CD4-positive, alpha-beta T cell treated with Interleukin-4 for 4 hours (primary cell): ENCODE measurements at regions not wholly inside any gene's neighbourhood (a gene's known extent, or its start where the extent isn't known, plus 50 kb on each side); places are given as distances from the start of the nearest gene placed in this dataset.

ENCODE experiments used
- DNase-seq: peaks from one replicate; pipeline ENCODE4 v3.0.0-alpha.2; 2020

DNA sequence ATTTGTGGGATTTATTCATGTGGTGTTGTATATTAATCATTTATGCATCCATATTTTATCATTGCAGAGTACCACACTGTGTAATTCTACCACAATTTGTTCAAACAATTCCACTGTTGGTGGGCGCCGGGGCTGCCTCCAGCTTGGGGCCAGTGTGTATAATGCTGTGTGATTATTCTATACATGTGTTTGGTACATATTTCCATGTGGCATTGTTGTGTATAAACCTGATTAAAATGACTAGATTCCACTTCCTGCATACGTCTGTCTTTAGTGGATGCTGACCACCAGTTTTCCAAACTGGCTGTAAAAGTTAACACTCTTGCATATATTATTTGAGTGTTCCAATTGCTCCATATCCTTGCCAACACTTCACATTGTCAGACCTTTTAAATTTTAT is 1213.8 kb downstream of the TBC1D22A start:
- no peak for DNase-seq

DNA sequence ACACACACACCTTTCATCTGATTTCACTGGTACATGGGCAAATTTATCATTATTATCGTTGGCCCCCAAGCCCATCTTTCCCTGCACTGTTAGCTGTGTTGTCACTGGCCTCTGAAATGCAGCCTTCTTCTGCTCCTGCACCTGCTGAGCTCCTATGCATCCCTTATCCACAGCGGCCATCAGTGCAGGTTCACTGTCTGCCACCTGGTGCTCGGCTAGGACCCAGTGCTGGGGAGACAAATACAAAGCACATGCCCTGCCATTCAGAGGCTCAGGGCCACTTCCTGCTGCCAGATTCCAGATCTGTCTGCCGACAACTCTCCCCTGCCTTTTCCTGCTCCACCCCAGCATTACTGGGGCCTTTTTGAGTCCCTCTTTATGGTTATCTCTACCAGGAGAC is 1205.4 kb downstream of the TBC1D22A start:
- no peak for DNase-seq

- DNase-seq, result no peak
Observed at GRCh38 chr22:47966316-47966715, 1203.9 kb downstream of the TBC1D22A start.

DNA sequence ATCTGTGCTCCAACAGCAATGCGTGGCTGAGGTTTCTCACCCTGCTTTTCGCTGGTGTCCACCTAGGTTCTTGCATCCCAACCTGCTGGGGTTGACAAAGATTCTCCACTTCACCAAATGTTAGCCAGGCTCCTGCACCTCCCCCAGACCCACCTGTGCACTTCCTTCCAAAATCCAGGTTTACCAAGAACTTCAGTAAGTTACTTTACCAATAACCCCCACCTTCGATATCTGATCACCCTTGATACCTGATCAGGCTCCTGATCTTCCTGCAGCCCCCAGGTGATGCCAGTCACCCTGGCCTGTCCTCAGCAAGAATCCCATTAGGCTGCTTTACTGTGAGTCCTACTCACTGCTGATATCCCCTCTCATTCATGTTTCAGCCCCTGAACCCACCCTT is 1203.4 kb downstream of the TBC1D22A start:
- DNase-seq, result no peak

DNA sequence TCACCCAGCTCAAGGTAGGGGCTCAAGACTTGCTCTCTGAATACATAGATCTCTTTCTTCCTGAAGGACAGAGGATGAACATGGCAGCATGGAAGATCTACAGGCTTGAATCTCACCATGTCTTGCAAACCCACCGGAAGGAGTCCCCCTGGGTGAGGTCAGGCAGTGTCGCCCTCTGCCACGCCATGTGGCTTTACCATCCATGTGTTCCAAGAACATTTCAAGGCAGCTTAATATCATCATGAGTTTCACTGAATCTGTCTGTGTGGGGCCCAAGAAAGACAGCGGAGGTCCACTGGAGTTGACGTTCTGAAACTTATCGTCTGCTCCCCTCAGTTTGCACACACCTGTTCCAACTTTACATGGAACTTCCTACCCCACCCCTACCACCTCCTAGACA is 1202.6 kb downstream of the TBC1D22A start:
- DNase-seq, result no peak

- no peak for DNase-seq
Observed at GRCh38 chr22:47963660-47964059, 1201.2 kb downstream of the TBC1D22A start.

DNA sequence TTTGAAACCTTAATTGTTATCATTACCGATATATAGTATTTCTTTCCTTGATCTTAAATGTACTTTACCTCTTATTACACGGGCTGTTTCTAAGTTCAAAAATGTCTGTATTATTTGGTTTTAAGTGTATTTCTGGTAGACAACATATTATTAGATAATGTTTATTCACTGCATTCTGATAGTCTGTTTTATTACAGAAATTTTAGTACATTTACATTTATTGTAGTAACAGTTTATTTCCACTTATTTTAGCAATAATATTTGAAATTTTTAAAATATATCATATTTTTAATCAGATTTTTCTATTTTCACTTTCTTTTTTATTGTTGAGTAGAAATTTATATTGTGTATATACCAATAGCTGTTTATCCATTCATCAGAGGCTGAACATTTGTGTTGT is 1195.2 kb downstream of the TBC1D22A start:
- DNase-seq, result no peak

DNA sequence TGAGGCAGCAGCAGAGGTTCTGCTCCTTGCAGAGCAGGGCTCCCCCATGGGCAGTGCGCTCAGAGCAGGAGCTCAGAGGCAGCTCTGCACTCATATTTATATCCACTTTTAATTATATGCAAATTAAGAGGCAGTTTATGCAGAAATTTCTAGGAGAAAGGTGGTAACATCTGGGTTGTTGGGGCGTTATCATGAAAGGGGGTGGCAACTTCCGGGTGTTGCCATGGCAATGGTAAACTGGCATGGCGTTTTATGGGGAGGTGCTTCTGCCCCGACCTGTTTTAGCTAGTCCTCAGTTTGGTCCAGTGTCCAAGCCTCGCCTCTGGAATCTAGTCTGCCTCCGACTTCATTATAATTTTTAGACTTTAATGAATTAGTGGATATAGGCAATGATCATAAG is 1191.7 kb downstream of the TBC1D22A start:
- no peak for DNase-seq

DNA sequence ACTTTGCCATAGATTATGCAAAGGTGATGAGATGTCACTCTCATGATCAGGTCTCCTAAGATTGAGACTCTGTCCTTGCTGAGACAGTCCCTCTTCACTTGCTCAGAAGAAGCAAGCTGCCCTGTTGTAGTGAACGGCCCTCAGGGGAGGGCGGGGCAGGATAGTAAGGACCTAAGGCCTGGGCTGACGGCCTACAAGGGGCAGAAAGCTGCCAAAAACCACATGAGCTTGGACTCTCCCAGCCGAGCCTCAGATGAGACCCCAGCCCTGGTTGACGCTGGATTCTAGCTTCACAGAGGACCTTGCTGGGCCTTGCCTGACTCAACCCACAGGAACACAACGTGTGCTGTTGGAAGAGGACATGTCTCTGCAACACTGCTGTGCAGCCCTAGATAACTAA is 1182.5 kb downstream of the TBC1D22A start:
- DNase-seq, result no peak

DNA sequence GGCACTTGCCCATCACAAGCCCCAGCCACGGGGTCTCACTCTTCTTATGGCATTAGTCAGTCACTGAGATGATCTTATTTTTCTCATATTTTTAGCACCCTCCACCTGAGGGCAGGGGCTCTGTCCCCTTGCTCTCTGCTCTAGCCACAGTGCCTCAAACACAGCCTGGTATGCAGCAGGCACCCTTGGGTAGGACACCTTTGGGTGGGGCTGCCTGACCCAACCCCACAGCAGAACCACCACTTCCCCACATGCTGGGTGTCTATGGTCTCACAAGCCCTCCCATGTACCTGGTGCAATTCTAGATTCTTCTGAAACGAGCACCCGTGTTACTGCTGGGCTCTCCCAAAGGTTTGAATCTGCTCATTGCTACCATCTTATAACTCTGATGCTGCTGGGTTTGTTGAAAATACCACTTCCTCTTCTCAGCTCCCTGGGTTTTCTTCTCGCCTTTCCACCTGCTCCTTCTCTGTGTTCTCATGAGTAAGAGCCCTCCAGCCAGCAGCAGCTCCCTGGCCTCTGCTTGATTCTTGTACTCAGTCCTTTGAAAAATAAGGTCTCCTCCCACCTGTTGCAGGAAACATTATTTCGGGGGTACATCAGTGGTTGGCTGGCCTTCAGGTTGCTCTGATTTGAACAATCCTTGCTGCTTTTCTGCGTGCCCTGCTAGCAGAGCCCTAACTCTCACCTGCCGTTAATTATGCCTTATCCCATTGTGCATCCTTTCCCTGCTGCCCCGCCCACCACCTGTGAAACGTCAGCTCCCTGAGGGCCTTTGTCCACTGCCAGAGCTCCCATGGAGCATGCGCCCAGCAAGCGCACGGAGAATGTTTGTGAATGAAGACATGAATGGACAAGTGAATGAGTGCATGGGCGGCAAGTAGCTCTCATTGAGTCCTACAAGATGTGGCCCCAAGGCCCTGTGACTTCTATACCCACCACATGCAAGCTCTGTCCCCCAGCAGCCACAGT is 1181.6 kb downstream of the TBC1D22A start:
- DNase-seq, result no peak

GRCh38 chr22:47940211-47940610 is 1177.8 kb downstream of the TBC1D22A start:
- no peak for DNase-seq

GRCh38 chr22:47933891-47934290 is 1171.4 kb downstream of the TBC1D22A start:
- DNase-seq, result no peak

DNA sequence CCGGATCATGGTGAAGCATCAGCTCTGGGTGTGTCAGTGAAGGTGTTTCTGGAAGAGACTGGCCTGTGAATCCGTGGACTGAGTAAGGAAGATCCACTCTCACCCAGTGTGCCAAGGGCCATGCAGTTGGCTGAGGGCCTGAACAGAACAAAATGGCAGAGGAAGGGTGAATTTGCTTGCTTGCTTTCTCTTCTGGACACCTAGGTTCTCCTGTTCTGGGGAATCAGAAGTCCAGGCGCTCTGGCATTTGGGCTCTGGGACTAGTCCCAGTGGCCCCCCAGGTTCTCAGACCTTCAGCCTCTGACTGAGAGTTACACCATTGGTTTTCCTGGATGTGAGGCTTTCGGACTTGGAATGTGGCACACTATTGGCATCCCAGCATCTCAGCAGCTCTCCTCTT is 1170.8 kb downstream of the TBC1D22A start:
- DNase-seq, result no peak

DNA sequence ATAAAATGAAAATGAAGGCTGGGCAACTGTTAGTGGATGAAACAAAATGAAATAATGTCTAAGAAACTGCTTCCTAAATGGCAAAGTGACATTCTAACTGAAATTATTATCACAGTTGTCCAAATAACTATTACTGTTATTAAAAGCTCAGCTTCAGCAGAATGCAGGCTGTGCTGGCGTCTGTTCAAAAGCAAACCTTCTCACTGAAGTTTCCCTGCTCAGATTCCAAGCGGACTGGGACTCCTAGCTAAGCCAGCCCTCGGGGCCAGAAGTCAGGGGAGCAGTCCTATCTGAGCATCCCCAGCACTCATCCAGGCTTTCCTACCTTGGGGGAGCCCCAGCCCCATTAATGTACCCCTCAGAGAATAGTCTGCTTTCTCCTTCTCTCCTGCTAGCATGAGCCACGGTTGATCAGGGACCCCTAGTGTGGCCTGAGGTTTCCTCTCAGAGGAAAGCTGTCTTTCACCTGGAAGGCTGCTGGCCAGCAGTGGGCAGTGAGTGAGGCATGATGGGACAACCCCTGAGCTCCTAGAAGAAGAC is 1167.3 kb downstream of the TBC1D22A start:
- DNase-seq, result no peak

GRCh38 chr22:47929073-47929472 is 1166.6 kb downstream of the TBC1D22A start:
- DNase-seq, result no peak

- no peak for DNase-seq
Observed at GRCh38 chr22:47928631-47929030, 1166.2 kb downstream of the TBC1D22A start.

DNA sequence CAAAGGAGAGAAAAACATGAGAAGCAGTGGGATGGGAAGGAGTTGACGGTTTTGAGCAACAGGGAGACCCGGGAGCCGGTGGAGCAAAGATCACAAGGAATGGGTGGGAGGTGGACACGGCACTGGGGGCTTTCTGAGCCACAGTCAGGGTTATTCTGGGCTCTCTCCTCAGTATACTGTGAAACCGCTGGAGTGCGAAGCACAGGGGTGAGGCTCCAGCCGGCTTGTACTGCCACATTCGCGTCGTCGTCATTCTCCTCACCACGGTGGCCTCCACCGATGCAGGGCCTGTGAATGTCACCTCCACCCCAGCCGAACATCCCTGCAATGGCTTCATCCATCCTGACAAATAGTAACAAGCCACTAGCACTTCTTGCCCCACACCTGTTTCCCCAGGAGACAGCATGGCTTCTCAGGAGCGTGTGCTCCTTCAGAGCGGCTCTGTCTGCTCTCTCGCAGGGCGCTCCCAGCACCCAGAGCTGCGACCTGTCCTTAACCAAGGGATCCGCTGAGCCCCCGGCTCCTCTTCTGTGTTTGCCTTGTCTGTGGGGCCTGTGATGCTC is 1165.3 kb downstream of the TBC1D22A start:
- no peak for DNase-seq

- DNase-seq, result no peak
Observed at GRCh38 chr22:47923011-47923427, 1160.6 kb downstream of the TBC1D22A start.

GRCh38 chr22:47921906-47922305 is 1159.5 kb downstream of the TBC1D22A start:
- no peak for DNase-seq

GRCh38 chr22:47920380-47920959 is 1158.0 kb downstream of the TBC1D22A start:
- no peak for DNase-seq

DNA sequence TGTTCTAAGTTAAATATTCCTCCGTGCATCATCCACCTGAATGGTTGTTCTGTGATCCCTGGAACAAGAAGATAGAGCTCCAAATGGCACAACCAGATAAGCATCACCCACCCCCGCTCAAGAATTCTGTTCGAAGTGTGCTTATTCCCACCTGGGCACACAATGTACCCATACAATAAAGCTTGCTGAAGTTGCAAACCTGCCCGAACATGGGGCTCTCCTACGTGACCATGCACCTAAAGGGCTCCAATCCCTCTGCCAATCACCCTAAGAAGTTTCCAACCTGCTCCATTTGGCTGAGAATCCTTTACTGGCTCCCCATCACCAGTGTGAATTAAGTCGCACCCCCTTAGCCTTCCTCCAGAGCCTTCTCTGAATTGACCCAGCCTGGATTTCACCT is 1157.4 kb downstream of the TBC1D22A start:
- DNase-seq, result no peak

GRCh38 chr22:47919001-47919441 is 1156.6 kb downstream of the TBC1D22A start:
- no peak for DNase-seq

DNA sequence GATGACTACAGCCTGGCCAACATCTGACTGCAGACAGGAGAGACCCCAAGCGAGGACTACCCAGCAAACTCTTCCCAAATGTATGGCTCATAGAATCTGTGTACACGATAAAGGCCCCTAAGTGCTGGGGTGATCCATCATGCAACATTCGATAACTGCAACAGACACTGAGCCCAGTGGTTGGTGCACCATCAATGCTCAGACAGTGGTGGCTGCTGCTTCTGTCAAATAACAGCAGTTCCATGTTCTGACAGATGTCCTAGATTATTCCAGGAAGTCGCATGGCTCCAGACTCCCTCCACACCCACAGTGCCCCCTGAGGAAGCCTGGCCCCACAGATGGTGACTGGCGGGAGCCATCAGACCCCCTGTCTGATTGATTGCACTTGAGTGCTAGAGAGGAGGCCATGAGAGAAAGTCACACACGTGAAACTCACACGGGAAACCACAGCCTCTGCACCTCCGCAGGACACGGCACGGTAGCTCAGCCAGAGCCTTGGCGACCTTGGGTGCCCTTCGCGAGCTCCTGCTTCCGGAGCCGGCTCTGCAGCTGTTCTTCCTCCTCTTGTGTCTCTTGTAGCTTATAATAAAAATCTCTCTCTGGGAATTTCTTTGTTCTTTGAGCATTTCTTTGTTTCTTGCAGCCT is 1155.9 kb downstream of the TBC1D22A start:
- DNase-seq, result peak; percentile 33
